GM06990 (cell line): ENCODE measurements at regions not wholly inside any gene's neighbourhood (a gene's known extent, or its start where the extent isn't known, plus 50 kb on each side); places are given as distances from the start of the nearest gene placed in this dataset.
"Not testable (repeated sequence)": the region's sequence is repeated elsewhere in the genome, so short reads cannot be mapped to it uniquely, and the experiment has no call there.

Experiments used
- DNase-seq: peaks from one replicate; pipeline ENCODE4 v3.0.0-alpha.2; 2011; ENCODE audit not compliant: insufficient read length; ENCODE audit errors: extremely low read depth
- H3K27me3 ChIP-seq: replicated peaks from 2 replicates; pipeline ENCODE4 v1.6.0; 2011; ENCODE audit warnings: low read length; ENCODE audit not compliant: control insufficient read depth, insufficient read depth
- H3K36me3 ChIP-seq: 2 replicates; pipeline ENCODE4 v1.5.1; 2011; ENCODE audit warnings: low read length; ENCODE audit not compliant: control insufficient read depth, insufficient read depth
- H3K4me3 ChIP-seq: replicated peaks from 2 replicates; pipeline ENCODE4 v1.5.1; 2011; ENCODE audit warnings: low read depth, mild to moderate bottlenecking, control low read depth, low read length
- TF ChIP-seq, protein P1 (sequence below): IDR thresholded peaks from 2 replicates; pipeline ENCODE4 v1.5.1; 2011; ENCODE audit warnings: low read length, control low read depth, mild to moderate bottlenecking, inconsistent platforms; ENCODE audit not compliant: insufficient read depth, poor library complexity, severe bottlenecking

DNA sequence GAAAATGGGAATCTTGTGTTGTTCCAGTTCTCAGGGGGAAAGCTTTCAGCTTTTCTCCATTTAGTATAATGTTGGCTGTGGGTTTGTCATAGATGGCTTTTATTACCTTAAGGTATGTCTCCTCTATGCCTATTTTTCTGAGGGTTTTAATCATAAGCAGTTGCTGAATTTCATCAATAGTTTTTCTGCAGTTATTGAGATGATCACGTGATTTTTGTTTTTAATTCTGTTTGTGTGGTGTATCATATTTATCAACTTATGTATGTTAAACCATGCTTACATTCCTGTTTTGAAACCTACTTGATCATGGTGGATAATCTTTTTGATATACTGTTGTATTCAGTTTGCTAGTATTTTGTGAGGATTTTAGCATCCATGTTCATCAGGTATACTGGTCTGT lies 66.8 kb upstream of the CENPE start:
- Histone ChIP-seq H3K4me3 (no peak overlapping the region), H3K27me3 (no peaks in the 10 kb centered on the region), H3K36me3 (no peaks in the 10 kb centered on the region)
- DNase-seq: no peak
- TF ChIP-seq, protein P1, sequence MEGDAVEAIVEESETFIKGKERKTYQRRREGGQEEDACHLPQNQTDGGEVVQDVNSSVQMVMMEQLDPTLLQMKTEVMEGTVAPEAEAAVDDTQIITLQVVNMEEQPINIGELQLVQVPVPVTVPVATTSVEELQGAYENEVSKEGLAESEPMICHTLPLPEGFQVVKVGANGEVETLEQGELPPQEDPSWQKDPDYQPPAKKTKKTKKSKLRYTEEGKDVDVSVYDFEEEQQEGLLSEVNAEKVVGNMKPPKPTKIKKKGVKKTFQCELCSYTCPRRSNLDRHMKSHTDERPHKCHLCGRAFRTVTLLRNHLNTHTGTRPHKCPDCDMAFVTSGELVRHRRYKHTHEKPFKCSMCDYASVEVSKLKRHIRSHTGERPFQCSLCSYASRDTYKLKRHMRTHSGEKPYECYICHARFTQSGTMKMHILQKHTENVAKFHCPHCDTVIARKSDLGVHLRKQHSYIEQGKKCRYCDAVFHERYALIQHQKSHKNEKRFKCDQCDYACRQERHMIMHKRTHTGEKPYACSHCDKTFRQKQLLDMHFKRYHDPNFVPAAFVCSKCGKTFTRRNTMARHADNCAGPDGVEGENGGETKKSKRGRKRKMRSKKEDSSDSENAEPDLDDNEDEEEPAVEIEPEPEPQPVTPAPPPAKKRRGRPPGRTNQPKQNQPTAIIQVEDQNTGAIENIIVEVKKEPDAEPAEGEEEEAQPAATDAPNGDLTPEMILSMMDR: no peak

DNA sequence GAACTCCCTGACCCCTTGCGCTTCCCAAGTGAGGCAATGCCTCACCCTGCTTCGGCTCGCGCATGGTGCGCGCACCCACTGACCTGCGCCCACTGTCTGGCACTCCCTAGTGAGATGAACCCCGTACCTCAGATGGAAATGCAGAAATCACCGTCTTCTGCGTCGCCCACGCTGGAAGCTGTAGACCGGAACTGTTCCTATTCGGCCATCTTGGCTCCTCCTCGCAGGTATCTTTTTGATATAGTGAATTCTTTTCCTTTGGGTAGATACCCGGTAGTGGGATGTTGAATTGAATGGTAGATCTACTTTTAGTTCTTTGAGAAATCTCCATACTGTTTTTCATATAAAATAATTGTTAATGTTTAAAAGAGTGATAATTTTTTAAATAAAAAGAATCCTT lies 57.9 kb upstream of the CENPE start:
- H3K27me3 ChIP-seq, H3K4me3 ChIP-seq, H3K36me3 ChIP-seq, DNase-seq: not testable (repeated sequence)
